Hepatocyte (in vitro differentiated cells): ENCODE measurements at regions not wholly inside any gene's neighbourhood (a gene's known extent, or its start where the extent isn't known, plus 50 kb on each side); places are given as distances from the start of the nearest gene placed in this dataset.

Experiments used
- DNase-seq: peaks from one replicate; pipeline ENCODE4 v3.0.0-alpha.2; 2016; ENCODE audit warnings: low spot score
- H2AFZ ChIP-seq: fragments of 200-600 bp; sonication (generic); 2 replicates; pipeline ENCODE4 v1.6.0; 2016; ENCODE audit warnings: antibody characterized with exemption, mild to moderate bottlenecking
- H3K27ac ChIP-seq: fragments of 200-600 bp; sonication (generic); 2 replicates; pipeline ENCODE4 v1.5.1; 2016; ENCODE audit warnings: mild to moderate bottlenecking
- H3K27me3 ChIP-seq: fragments of 200-600 bp; sonication (generic); 2 replicates; pipeline ENCODE4 v1.6.1; 2016
- H3K36me3 ChIP-seq: fragments of 200-600 bp; sonication (generic); replicated peaks from 2 replicates; pipeline ENCODE4 v1.5.1; 2016; ENCODE audit warnings: low read depth; ENCODE audit not compliant: insufficient read depth
- H3K4me1 ChIP-seq: fragments of 200-600 bp; sonication (generic); 2 replicates; pipeline ENCODE4 v1.5.1; 2016; ENCODE audit warnings: mild to moderate bottlenecking, moderate library complexity; ENCODE audit not compliant: insufficient read depth
- H3K4me2 ChIP-seq: fragments of 200-600 bp; sonication (generic); 2 replicates; pipeline ENCODE4 v1.6.0; 2016
- H3K4me3 ChIP-seq: fragments of 200-600 bp; sonication (generic); 2 replicates; pipeline ENCODE4 v1.5.1; 2016; ENCODE audit warnings: mild to moderate bottlenecking
- H3K79me2 ChIP-seq: fragments of 200-600 bp; sonication (generic); 2 replicates; pipeline ENCODE4 v1.6.0; 2017; ENCODE audit warnings: mild to moderate bottlenecking
- H3K9me2 ChIP-seq: fragments of 200-600 bp; sonication (generic); replicated peaks from 2 replicates; pipeline ENCODE4 v1.6.0; 2017; ENCODE audit warnings: mild to moderate bottlenecking; ENCODE audit not compliant: insufficient read depth
- H3K9me3 ChIP-seq: fragments of 200-600 bp; sonication (generic); 2 replicates; pipeline ENCODE4 v1.5.1; 2016; ENCODE audit warnings: low read depth, mild to moderate bottlenecking
- H4K20me1 ChIP-seq: fragments of 200-600 bp; sonication (generic); 2 replicates; pipeline ENCODE4 v1.6.0; 2016; ENCODE audit warnings: mild to moderate bottlenecking; ENCODE audit not compliant: insufficient read depth, poor library complexity, severe bottlenecking
- EZH2 ChIP-seq: fragments of 200-600 bp; sonication (generic); IDR thresholded peaks from 2 replicates; pipeline ENCODE4 v1.6.1; 2016; ENCODE audit warnings: antibody characterized with exemption, mild to moderate bottlenecking, borderline replicate concordance
- EZH2phosphoT487 ChIP-seq: fragments of 200-600 bp; sonication (generic); IDR thresholded peaks from one replicate; pipeline ENCODE4 v1.6.1; 2018; ENCODE audit warnings: antibody characterized with exemption, mild to moderate bottlenecking, low read depth, moderate library complexity; ENCODE audit not compliant: unreplicated experiment, severe bottlenecking
- WGBS: methylation state at CpG from one replicate; pipeline ENCODE4 v1.1.6; 2016; ENCODE audit warnings: low lambda C conversion rate; ENCODE audit errors: missing lambda C conversion rate; 5-methylcytosine and 5-hydroxymethylcytosine counted together
- TF ChIP-seq, protein P1 (sequence below): fragments of 200-600 bp; sonication (generic); IDR thresholded peaks from 2 replicates; pipeline ENCODE4 v1.5.1; 2016; ENCODE audit warnings: antibody characterized with exemption, mild to moderate bottlenecking; ENCODE audit not compliant: poor library complexity

DNA sequence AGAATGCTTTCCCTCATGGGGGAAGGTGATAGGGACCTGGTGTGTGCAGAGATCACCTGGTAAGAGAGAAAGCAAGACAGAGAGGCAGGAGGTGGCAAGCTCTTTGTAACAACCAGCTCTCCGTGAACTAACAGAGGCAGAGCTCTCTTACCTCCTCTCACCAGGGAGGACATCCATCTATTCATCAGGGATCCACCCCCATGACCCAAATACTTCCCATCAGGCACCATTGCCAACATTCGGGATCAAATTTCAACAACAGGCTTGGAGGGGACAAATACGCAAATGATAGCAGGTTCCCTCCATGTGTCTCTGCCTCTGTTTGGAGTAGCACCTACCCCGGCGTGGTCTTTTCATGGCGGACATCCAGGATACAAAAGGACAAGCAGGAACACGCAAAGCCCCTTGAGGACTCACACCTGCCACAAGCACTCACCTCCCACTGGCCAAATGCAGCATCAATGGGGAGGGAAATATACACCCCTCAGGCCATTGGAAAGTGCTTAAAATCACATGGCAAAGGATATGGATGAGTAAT, 431.2 kb upstream of the AUTS2 start:
- Histone ChIP-seq H3K9me3 (no peaks in the 10 kb centered on the region), H4K20me1 (no peaks in the 10 kb centered on the region), H3K36me3 (no peaks in the 10 kb centered on the region), H3K4me1 (no peaks in the 10 kb centered on the region), H2AFZ (no peak overlapping the region), H3K4me3 (no peak overlapping the region), H3K9me2 (no peaks in the 10 kb centered on the region), H3K27ac (no peak overlapping the region), H3K27me3 (no peaks in the 10 kb centered on the region), H3K79me2 (no peaks in the 10 kb centered on the region), H3K4me2 (no peak overlapping the region)
- DNase-seq = no peak
- 96% methylated on average over 7 of the region's 7 CpGs for WGBS
- TF ChIP-seq EZH2phosphoT487 = no peak
- no peak for TF ChIP-seq EZH2
- TF ChIP-seq, protein P1, sequence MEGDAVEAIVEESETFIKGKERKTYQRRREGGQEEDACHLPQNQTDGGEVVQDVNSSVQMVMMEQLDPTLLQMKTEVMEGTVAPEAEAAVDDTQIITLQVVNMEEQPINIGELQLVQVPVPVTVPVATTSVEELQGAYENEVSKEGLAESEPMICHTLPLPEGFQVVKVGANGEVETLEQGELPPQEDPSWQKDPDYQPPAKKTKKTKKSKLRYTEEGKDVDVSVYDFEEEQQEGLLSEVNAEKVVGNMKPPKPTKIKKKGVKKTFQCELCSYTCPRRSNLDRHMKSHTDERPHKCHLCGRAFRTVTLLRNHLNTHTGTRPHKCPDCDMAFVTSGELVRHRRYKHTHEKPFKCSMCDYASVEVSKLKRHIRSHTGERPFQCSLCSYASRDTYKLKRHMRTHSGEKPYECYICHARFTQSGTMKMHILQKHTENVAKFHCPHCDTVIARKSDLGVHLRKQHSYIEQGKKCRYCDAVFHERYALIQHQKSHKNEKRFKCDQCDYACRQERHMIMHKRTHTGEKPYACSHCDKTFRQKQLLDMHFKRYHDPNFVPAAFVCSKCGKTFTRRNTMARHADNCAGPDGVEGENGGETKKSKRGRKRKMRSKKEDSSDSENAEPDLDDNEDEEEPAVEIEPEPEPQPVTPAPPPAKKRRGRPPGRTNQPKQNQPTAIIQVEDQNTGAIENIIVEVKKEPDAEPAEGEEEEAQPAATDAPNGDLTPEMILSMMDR = no peak

DNA sequence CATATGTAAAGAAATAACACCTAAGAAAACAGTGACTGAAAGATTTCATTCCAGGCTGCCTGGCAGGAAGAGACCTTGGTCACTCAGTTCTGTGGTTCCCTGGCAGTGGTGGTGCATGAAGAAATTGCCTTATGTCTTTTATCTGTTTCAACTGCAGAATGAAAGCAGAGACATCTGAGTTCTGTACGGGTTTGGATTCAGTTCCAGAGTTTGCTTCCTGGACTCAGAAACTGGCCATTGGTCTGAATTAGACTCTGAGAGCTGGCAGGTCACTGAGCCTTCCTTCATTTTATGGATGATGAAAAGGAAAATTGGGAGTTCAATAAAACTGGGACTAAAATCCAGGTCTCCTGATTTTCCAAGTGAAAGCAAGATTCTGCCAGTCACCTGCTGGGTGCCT, 428.9 kb upstream of the AUTS2 start:
- Histone ChIP-seq H3K27ac (no peak overlapping the region), H3K9me2 (no peaks in the 10 kb centered on the region), H3K36me3 (no peaks in the 10 kb centered on the region), H3K79me2 (no peaks in the 10 kb centered on the region), H3K4me3 (no peak overlapping the region), H4K20me1 (no peaks in the 10 kb centered on the region), H3K4me2 (no peak overlapping the region), H3K4me1 (no peaks in the 10 kb centered on the region), H2AFZ (no peak overlapping the region), H3K9me3 (no peaks in the 10 kb centered on the region), H3K27me3 (peaks cover 3% of the 10 kb centered on the region)
- DNase-seq = no peak
- TF ChIP-seq EZH2 (no peak), EZH2phosphoT487 (no peak)
- TF ChIP-seq, protein P1 = no peak
- 71% methylated on average over 1 of the region's 1 CpG for WGBS

DNA sequence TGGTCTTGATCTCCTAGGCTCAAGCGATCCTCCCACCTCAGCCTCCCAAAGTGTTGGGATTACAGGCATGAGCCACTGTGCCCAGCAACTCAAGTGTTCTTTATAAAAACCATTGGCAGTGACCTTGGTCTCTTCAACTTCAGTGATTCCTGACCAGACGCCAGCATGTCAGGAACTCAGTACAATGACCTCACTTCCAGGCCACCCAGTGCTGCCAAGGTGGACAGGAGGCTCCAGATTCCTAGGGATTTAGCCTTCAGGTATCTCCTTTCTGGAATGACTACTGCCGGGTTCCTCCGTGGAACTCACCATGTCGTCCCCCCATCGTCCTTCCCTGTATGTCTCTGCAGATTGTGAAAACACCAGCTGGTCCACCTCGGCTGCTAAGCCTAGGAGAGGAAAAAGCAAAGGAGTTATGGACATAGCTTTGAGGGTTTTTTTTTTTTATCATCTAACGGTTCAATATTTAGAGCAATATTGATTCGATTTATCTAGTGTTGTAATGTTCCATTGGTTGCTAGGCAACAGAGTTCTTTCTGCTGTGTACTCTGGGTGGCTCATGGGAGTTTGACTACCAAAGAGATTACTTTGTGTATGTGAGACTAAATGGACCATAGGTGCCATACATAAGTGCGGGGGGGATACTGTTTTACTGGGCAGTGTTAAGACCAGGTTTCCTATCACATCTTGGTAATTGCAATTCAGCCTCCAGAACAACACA, 425.8 kb upstream of the AUTS2 start:
- TF ChIP-seq, protein P1 = no peak
- TF ChIP-seq EZH2 = no peak
- TF ChIP-seq EZH2phosphoT487 = no peak
- DNase-seq = no peak
- no peaks in the 10 kb centered on the region for H3K4me1 ChIP-seq

More for the DNA sequence above, 425.8 kb upstream of the AUTS2 start:
- H3K4me3 ChIP-seq = no peak overlapping the region
- peaks cover 3% of the 10 kb centered on the region for H3K27me3 ChIP-seq
- no peaks in the 10 kb centered on the region for H3K36me3 ChIP-seq
- no peaks in the 10 kb centered on the region for H4K20me1 ChIP-seq
- no peak overlapping the region for H3K27ac ChIP-seq
- H3K9me3 ChIP-seq = no peaks in the 10 kb centered on the region
- H2AFZ ChIP-seq = no peak overlapping the region
- no peaks in the 10 kb centered on the region for H3K79me2 ChIP-seq
- H3K4me2 ChIP-seq = no peak overlapping the region
- no peaks in the 10 kb centered on the region for H3K9me2 ChIP-seq
- WGBS = 88% methylated on average over 10 of the region's 10 CpGs
